ENCODE measurements at regions not wholly inside any gene's neighbourhood (a gene's known extent, or its start where the extent isn't known, plus 50 kb on each side); places are given as distances from the start of the nearest gene placed in this dataset.

GRCh38 chr4:22099896-22100295 lies 151.3 kb upstream of the KCNIP4 start:
- 79 to 88% methylated on average over 2 of the region's 2 CpGs for WGBS, 2 donors
- no peaks in the 10 kb centered on the region for H3K4me1 ChIP-seq
- H3K27ac ChIP-seq: no peak overlapping the region
- H3K36me3 ChIP-seq: no peaks in the 10 kb centered on the region
- no peak for DNase-seq
- H3K27me3 ChIP-seq: no peaks in the 10 kb centered on the region
- TF ChIP-seq POLR2A (IDR thresholded peaks at IDR 0.05) (no peak), EP300 (IDR thresholded peaks at IDR 0.05) (no peak), POLR2AphosphoS5 (IDR thresholded peaks at IDR 0.05) (no peak), CTCF (IDR thresholded peaks at IDR 0.05) (no peak)
- H3K9me3 ChIP-seq: no peaks in the 10 kb centered on the region
- ATAC-seq (ENCODE audit: low FRiP score in 2 of 2): no peak
- H3K4me3 ChIP-seq: no peak overlapping the region

GRCh38 chr4:22097596-22097995 lies 149.0 kb upstream of the KCNIP4 start:
- WGBS, 2 donors: 71 to 82% methylated on average over 2 of the region's 2 CpGs
- H3K36me3 ChIP-seq: no peaks in the 10 kb centered on the region
- no peak overlapping the region for H3K4me3 ChIP-seq
- no peaks in the 10 kb centered on the region for H3K27me3 ChIP-seq
- H3K27ac ChIP-seq: no peak overlapping the region
- no peak for ATAC-seq (ENCODE audit: low FRiP score in 2 of 2)
- no peaks in the 10 kb centered on the region for H3K4me1 ChIP-seq
- no peaks in the 10 kb centered on the region for H3K9me3 ChIP-seq
- no peak for TF ChIP-seq POLR2A (IDR thresholded peaks at IDR 0.05)
- no peak for TF ChIP-seq POLR2AphosphoS5 (IDR thresholded peaks at IDR 0.05)
- no peak for TF ChIP-seq CTCF (IDR thresholded peaks at IDR 0.05)
- no peak for TF ChIP-seq EP300 (IDR thresholded peaks at IDR 0.05)
- no peak for DNase-seq

GRCh38 chr4:22094217-22094616 lies 145.6 kb upstream of the KCNIP4 start:
- TF ChIP-seq POLR2AphosphoS5 (IDR thresholded peaks at IDR 0.05): no peak
- TF ChIP-seq POLR2A (IDR thresholded peaks at IDR 0.05): no peak
- no peak for TF ChIP-seq CTCF (IDR thresholded peaks at IDR 0.05)
- no peak for TF ChIP-seq EP300 (IDR thresholded peaks at IDR 0.05)
- Histone ChIP-seq H3K4me3 (no peak overlapping the region), H3K4me1 (no peaks in the 10 kb centered on the region), H3K27ac (no peak overlapping the region), H3K36me3 (no peaks in the 10 kb centered on the region), H3K9me3 (no peaks in the 10 kb centered on the region), H3K27me3 (no peaks in the 10 kb centered on the region)
- ATAC-seq (ENCODE audit: low FRiP score in 2 of 2) (no peak), DNase-seq (no peak)

GRCh38 chr4:22093126-22093525 lies 144.6 kb upstream of the KCNIP4 start:
- H3K36me3 ChIP-seq: no peaks in the 10 kb centered on the region
- no peak overlapping the region for H3K4me3 ChIP-seq
- no peak for ATAC-seq (ENCODE audit: low FRiP score in 2 of 2)
- 57 to 67% methylated on average over 3 of the region's 3 CpGs for WGBS, 2 donors
- no peak overlapping the region for H3K27ac ChIP-seq
- no peaks in the 10 kb centered on the region for H3K27me3 ChIP-seq
- TF ChIP-seq POLR2AphosphoS5 (IDR thresholded peaks at IDR 0.05): no peak
- TF ChIP-seq POLR2A (IDR thresholded peaks at IDR 0.05): no peak
- TF ChIP-seq CTCF (IDR thresholded peaks at IDR 0.05): no peak
- no peak for TF ChIP-seq EP300 (IDR thresholded peaks at IDR 0.05)
- DNase-seq: no peak
- H3K4me1 ChIP-seq: no peaks in the 10 kb centered on the region
- no peaks in the 10 kb centered on the region for H3K9me3 ChIP-seq

GRCh38 chr4:22091906-22092305 lies 143.3 kb upstream of the KCNIP4 start:
- no peaks in the 10 kb centered on the region for H3K4me1 ChIP-seq
- WGBS, 2 donors: 49 to 52% methylated on average over 4 of the region's 4 CpGs

More at GRCh38 chr4:22091906-22092305, 143.3 kb upstream of the KCNIP4 start:
- Histone ChIP-seq H3K27me3 (no peaks in the 10 kb centered on the region), H3K9me3 (peaks cover 0 to 6% (median 2%) of the 10 kb centered on the region in 4 donors), H3K27ac (no peak overlapping the region), H3K36me3 (no peaks in the 10 kb centered on the region), H3K4me3 (no peak overlapping the region)
- no peak for ATAC-seq (ENCODE audit: low FRiP score in 2 of 2)
- TF ChIP-seq CTCF (IDR thresholded peaks at IDR 0.05): no peak
- no peak for TF ChIP-seq POLR2A (IDR thresholded peaks at IDR 0.05)
- TF ChIP-seq EP300 (IDR thresholded peaks at IDR 0.05): no peak
- no peak for TF ChIP-seq POLR2AphosphoS5 (IDR thresholded peaks at IDR 0.05)
- DNase-seq: no peak

Measured in upper lobe of left lung (tissue), 6 donors.